Loucy (cell line): ENCODE measurements at regions not wholly inside any gene's neighbourhood (a gene's known extent, or its start where the extent isn't known, plus 50 kb on each side); places are given as distances from the start of the nearest gene placed in this dataset.

Source experiments
- H2AFZ ChIP-seq: fragments of 200-600 bp; sonication (generic); 2 replicates; pipeline ENCODE4 v1.6.0; 2016; ENCODE audit warnings: antibody characterized with exemption, mild to moderate bottlenecking, low read length, moderate library complexity
- H3F3A ChIP-seq: fragments of 200-600 bp; 2 replicates; pipeline ENCODE4 v1.6.0; 2016; ENCODE audit warnings: antibody characterized with exemption, low read depth, mild to moderate bottlenecking
- H3K27me3 ChIP-seq: fragments of 200-600 bp; sonication (generic); 2 replicates; pipeline ENCODE4 v1.6.1; 2014; ENCODE audit warnings: low read length, mild to moderate bottlenecking; ENCODE audit not compliant: insufficient read depth, poor library complexity, severe bottlenecking
- H3K36me3 ChIP-seq: fragments of 200-600 bp; sonication (generic); 2 replicates; pipeline ENCODE4 v1.6.1; 2016; ENCODE audit warnings: low read length; ENCODE audit not compliant: insufficient read depth
- H3K4me1 ChIP-seq: fragments of 200-600 bp; sonication (generic); 2 replicates; pipeline ENCODE4 v1.5.1; 2014; ENCODE audit warnings: low read length, mild to moderate bottlenecking; ENCODE audit not compliant: insufficient read depth, poor library complexity, severe bottlenecking
- H3K4me2 ChIP-seq: fragments of 200-600 bp; sonication (generic); 2 replicates; pipeline ENCODE4 v1.6.0; 2014; ENCODE audit warnings: antibody characterized with exemption, low read length, low read depth, mild to moderate bottlenecking; ENCODE audit not compliant: poor library complexity, severe bottlenecking
- H3K4me3 ChIP-seq: fragments of 200-600 bp; sonication (generic); 2 replicates; pipeline ENCODE4 v1.5.1; 2014; ENCODE audit warnings: low read length, mild to moderate bottlenecking, mixed read lengths; ENCODE audit not compliant: poor library complexity, severe bottlenecking
- H3K79me2 ChIP-seq: fragments of 200-600 bp; sonication (generic); 2 replicates; pipeline ENCODE4 v1.6.1; 2014; ENCODE audit warnings: low read length; ENCODE audit not compliant: insufficient read depth
- H3K9ac ChIP-seq: fragments of 200-600 bp; sonication (generic); 2 replicates; pipeline ENCODE4 v1.6.0; 2014; ENCODE audit warnings: mild to moderate bottlenecking, low read depth, low read length, moderate library complexity; ENCODE audit not compliant: poor library complexity, severe bottlenecking
- H3K9me2 ChIP-seq: fragments of 200-600 bp; sonication (generic); replicated peaks from 2 replicates; pipeline ENCODE4 v1.6.1; 2016; ENCODE audit warnings: low read depth, low read length, mixed read lengths
- H3K9me3 ChIP-seq: fragments of 200-600 bp; sonication (generic); 2 replicates; pipeline ENCODE4 v1.6.1; 2014; ENCODE audit warnings: mild to moderate bottlenecking, antibody characterized with exemption, low read length, low read depth; ENCODE audit not compliant: insufficient read depth
- H4K20me1 ChIP-seq: fragments of 200-600 bp; sonication (generic); 2 replicates; pipeline ENCODE4 v1.6.0; 2014; ENCODE audit warnings: antibody characterized with exemption, low read length, mild to moderate bottlenecking; ENCODE audit not compliant: insufficient read depth, poor library complexity, severe bottlenecking
- EZH2phosphoT487 ChIP-seq: fragments of 200-600 bp; IDR thresholded peaks from 2 replicates; pipeline ENCODE4 v1.6.1; 2018; ENCODE audit warnings: antibody characterized with exemption, mild to moderate bottlenecking, moderate library complexity, borderline replicate concordance
- TF ChIP-seq, protein P1 (sequence below): fragments of 200-600 bp; sonication (generic); conservative IDR thresholded peaks from 2 replicates; pipeline ENCODE4 v1.5.1; 2014; ENCODE audit warnings: mild to moderate bottlenecking, antibody characterized with exemption, low read length

DNA sequence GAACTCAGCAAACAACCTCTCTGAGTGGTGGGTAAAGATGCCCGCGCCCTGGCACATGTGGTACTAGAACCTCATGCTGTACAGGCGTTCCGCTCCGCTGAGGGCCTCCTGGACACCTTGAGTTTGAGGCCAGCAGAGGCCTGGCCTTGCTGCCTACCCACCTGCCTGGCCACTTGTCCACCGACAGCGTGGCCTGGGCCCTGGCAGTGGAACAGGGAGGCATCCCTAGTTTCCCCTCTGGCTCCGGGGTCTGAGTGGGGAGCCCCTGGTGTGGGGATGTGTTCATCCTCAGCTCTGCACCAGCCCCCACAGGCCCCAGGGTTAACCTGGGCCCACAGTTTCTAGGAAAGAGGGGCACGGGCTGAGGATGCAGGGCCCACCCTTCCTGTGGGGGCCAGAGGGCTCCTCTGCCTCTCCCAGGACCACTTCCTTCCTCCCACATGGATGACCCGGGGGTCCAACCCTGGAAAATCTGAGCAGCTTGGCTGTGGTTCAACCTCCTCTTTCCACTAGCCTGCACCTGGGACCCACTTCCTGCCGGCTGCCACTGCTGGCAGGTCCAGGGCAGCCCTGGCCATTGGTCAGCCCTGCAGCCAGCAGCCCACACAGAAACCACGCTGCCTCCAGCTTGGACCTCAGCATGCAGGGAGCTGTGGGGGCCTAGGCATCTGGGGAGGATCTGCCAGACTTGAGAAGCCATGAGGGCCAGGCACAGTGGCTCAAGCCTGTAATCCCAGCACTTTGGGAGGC is 53.3 kb upstream of the COL18A1 start:
- no peaks in the 10 kb centered on the region for H3K9me2 ChIP-seq
- H3K79me2 ChIP-seq, result no peaks in the 10 kb centered on the region
- H3K4me1 ChIP-seq, result peaks cover 6% of the 10 kb centered on the region
- no peaks in the 10 kb centered on the region for H3F3A ChIP-seq
- no peak overlapping the region for H3K4me3 ChIP-seq
- H4K20me1 ChIP-seq, result no peaks in the 10 kb centered on the region
- H3K4me2 ChIP-seq, result no peak overlapping the region
- no peaks in the 10 kb centered on the region for H3K9me3 ChIP-seq
- H3K27me3 ChIP-seq, result no peaks in the 10 kb centered on the region
- H3K9ac ChIP-seq, result no peak overlapping the region
- H3K36me3 ChIP-seq, result no peaks in the 10 kb centered on the region
- H2AFZ ChIP-seq, result no peak overlapping the region
- TF ChIP-seq EZH2phosphoT487, result no peak
- TF ChIP-seq, protein P1, sequence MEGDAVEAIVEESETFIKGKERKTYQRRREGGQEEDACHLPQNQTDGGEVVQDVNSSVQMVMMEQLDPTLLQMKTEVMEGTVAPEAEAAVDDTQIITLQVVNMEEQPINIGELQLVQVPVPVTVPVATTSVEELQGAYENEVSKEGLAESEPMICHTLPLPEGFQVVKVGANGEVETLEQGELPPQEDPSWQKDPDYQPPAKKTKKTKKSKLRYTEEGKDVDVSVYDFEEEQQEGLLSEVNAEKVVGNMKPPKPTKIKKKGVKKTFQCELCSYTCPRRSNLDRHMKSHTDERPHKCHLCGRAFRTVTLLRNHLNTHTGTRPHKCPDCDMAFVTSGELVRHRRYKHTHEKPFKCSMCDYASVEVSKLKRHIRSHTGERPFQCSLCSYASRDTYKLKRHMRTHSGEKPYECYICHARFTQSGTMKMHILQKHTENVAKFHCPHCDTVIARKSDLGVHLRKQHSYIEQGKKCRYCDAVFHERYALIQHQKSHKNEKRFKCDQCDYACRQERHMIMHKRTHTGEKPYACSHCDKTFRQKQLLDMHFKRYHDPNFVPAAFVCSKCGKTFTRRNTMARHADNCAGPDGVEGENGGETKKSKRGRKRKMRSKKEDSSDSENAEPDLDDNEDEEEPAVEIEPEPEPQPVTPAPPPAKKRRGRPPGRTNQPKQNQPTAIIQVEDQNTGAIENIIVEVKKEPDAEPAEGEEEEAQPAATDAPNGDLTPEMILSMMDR, result no peak

DNA sequence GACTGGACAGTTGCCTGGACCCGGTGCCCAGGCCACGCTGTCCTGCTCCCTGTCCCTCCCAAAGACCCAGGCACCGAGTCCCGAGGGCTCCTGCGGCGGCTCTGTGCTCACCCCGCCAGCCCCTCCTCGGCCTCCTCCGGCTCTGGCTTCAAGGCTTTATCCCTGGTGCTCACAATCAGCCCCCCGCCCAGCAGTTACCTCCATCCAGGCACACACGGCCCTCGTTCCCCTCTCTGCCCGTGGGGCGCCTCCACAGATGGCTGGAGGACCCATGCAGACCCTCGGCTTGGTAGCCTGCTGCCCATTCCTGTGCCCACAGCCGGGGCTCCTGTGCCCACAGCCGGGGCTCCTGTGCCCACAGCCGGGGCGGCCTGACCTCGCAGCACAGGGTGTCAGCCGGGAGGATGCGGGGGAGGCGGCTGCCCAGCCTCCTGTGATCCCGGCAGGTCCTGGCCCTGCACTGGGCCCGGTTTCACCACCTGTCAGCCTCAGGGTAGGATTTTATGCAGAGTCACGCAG is 52.3 kb upstream of the COL18A1 start:
- H3K27me3 ChIP-seq, result no peaks in the 10 kb centered on the region
- H3K9me3 ChIP-seq, result no peaks in the 10 kb centered on the region
- TF ChIP-seq, protein P1, result no peak
- no peak for TF ChIP-seq EZH2phosphoT487
- H3K36me3 ChIP-seq, result no peaks in the 10 kb centered on the region
- H3K4me2 ChIP-seq, result no peak overlapping the region
- H3K79me2 ChIP-seq, result no peaks in the 10 kb centered on the region
- H3K9ac ChIP-seq, result no peak overlapping the region
- no peak overlapping the region for H2AFZ ChIP-seq
- no peak overlapping the region for H3K4me3 ChIP-seq
- no peaks in the 10 kb centered on the region for H3K9me2 ChIP-seq
- H3F3A ChIP-seq, result no peaks in the 10 kb centered on the region
- H3K4me1 ChIP-seq, result peaks cover 6% of the 10 kb centered on the region
- no peaks in the 10 kb centered on the region for H4K20me1 ChIP-seq

DNA sequence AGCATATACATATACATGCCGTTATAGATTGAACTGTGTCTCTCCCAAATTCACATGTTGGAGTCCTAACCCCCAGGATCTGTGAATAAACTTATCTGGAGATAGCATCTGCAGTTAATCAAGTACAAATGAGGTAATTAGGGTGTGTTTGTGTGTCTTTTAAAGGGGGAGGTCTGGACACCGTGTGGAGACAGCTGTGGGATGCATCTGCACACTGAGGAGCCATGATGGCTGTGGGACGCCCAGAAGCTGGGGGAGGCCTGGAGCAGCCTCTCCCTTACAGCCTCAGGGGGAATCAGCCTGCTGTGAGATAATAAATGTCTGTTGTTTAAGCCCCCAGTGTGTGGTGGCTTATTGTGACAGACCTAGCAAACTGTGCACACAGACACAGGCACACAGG is 51.8 kb upstream of the COL18A1 start:
- H3K9ac ChIP-seq, result no peak overlapping the region
- no peak overlapping the region for H3K4me3 ChIP-seq
- H3K36me3 ChIP-seq, result no peaks in the 10 kb centered on the region
- H3K9me3 ChIP-seq, result no peaks in the 10 kb centered on the region
- no peak overlapping the region for H2AFZ ChIP-seq
- no peaks in the 10 kb centered on the region for H3K9me2 ChIP-seq
- H3K79me2 ChIP-seq, result no peaks in the 10 kb centered on the region
- no peaks in the 10 kb centered on the region for H3F3A ChIP-seq
- H3K4me2 ChIP-seq, result no peak overlapping the region
- no peaks in the 10 kb centered on the region for H3K27me3 ChIP-seq
- TF ChIP-seq, protein P1, result no peak
- TF ChIP-seq EZH2phosphoT487, result no peak
- H4K20me1 ChIP-seq, result no peaks in the 10 kb centered on the region
- peaks cover 6% of the 10 kb centered on the region for H3K4me1 ChIP-seq
